HG03280 (cell line): ENCODE measurements at regions not wholly inside any gene's neighbourhood (a gene's known extent, or its start where the extent isn't known, plus 50 kb on each side); places are given as distances from the start of the nearest gene placed in this dataset.

ENCODE experiments used
- ATAC-seq: cut with Tn5 transposase; IDR thresholded peaks from one replicate; pipeline ENCODE4 v1.9.1; 2021; ENCODE audit warnings: mild to moderate bottlenecking, moderate library complexity; ENCODE audit not compliant: unreplicated experiment

DNA sequence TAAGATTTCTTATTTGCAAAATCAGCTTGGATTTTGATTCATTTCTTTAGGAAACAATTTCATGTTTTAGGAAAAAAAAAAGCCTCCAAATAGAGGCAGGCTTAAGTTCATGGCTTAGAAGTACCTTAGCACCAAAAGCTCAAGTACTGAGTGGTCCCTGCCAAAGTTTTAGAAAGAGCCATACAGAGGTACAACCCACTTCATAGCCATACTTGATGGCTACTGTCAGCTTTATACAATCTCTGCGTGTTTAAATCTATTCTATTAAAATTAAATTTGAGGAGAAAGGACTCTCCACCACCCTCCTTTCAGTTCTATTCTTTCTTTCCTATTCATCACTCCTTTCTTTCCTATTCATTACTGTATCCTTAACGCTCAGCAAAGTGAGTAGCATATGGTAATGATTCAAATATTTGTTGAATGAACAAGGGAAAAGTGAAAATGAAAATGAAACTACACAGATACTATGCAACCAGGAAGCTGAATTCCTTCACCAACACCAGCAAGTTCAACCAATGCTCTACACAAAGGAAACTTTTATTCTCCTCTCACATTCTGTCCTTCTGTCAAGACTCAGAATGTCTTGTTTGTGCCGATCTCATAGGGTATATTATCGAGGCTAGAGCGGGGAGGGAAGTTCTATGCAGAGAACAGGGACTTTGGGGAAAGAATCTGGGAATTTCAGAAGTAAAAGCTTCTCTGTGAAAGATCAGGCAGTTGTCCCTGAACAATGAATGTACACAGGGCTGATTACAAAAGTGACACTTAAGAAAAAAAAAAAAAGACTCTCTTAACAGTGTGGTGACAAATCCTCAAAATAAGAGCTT is 138.6 kb upstream of the SPEF2 start:
- ATAC-seq: peak; percentile 62

DNA sequence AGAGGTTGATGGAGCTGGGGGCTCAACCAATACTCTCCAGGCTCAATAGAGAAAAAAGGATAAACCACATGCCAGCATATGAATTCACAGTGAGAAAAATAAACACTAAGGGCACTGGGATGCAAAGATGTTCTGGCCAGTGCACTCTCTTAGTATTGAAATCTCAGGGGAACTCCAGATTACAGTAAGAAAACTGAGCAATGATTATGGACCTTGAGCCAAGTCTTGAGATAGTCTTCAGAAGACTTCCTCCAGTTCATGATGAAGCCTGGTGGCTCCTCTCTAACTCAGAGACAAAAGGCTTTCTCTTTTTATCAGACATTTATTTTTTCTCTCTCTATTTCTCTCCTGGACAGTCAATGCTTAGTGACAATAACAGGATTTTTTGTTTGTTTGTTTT is 139.8 kb upstream of the SPEF2 start:
- no peak for ATAC-seq

DNA sequence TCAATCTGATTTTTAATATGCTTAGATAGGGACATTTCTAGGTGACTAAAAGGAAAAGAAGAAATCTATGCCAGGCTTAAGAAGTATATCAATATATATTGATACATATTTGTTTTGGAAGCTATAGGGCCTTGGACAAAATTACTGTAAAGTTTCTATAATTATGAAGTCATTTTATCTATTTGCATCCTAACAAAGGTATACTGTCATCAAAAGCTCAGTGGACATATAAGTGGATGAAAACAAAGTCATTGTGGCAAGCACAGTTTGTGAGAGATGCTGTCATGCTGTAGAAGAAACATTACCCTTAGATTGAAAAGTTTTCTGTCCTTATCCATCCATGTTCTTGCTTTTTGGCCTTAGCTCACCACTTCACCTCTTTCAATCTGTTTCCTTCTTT is 140.3 kb upstream of the SPEF2 start:
- no peak for ATAC-seq

DNA sequence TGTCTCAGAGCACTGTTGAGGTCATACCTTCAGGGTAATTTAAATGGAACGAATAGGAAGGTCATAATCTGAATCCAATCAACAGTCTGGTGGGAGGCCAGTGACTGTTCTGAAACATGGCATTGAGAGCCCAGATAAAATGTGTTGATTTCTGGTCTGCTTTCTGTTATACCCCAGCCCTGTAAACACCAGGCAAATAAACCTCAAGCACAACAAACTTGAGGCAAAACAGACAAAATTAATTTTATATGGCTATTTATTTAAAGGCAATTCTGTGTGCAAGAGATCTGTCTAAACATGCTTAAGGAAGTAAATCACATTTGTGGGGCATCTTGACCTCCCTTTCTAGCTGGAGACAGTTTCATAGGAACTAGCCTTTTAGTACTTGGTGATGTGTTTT is 140.9 kb upstream of the SPEF2 start:
- no peak for ATAC-seq

DNA sequence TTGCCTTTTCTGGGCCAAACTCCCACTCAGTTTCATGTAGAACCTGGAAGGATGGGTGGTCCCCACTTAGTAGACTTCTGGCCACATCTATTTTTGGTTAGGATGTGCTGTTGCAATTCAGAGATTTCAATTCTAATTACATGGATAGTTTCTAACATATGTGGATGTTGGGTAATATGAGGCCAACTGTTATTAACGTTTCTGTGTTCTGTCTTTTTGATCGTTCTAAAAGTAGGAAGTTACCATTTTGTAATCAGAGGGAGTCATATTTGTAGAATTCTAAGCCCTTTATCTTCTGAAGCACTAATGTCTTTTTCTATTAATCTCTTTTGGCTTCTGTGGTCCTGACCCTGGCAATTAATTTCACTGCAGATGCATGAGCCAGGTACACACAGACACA is 141.6 kb upstream of the SPEF2 start:
- ATAC-seq: no peak

DNA sequence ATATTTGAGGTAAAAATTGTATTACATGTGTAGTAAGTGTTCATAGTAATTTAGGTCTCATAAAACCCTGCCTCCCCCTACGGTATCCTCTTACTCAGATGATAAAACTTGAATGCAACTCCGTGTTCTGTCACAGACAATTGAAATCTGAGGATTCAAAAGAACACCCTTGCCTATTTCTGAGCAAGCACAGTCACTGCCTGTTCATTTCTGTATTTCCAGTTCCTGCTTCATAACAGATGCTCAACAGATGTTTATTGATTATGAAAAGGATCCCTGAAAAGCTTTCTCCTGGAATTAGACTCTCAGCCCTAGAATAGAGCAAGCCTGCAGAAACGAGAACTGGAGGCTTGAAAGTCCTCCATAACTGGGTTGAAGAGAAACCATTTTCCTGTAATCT is 144.1 kb upstream of the SPEF2 start:
- ATAC-seq: no peak

DNA sequence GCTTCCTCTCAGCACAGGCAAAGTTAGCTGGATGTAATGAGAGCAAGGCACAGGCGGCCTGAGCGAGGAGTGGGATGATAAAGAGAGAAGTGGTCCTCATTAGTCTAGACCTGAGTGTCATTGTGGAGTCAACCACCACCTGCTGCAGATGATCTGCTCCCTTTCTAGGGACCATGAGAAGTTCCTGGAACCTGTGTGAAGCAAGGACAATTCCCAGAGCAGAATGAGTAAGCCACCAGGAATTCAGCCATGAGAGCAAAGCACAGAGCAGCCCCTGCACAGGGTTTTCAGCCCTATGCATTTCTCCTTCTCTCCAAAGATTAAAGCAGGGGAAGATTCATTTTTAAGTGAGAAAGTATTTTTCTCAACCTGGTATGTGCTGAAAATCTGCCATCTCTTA is 146.8 kb upstream of the SPEF2 start:
- ATAC-seq: no peak

DNA sequence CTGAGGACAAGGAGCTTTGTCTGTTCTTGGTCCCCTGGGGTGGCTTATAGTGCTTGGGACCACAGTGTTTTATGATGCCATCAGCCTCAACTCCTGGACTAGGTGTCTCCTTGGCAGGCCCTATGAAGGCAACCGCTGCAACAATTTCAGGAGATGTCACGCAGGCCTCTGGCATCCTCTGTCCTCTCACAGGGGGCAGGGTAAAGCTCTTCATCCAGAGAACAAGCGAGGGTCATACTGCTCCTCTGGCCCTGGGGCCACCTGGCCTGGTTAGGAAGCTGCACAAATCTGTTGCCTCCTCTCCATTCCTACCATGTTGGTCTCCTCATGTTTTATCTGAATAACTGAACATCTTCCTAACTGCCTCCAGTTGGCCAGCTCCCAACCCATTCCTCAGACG is 148.9 kb upstream of the SPEF2 start:
- ATAC-seq: no peak

DNA sequence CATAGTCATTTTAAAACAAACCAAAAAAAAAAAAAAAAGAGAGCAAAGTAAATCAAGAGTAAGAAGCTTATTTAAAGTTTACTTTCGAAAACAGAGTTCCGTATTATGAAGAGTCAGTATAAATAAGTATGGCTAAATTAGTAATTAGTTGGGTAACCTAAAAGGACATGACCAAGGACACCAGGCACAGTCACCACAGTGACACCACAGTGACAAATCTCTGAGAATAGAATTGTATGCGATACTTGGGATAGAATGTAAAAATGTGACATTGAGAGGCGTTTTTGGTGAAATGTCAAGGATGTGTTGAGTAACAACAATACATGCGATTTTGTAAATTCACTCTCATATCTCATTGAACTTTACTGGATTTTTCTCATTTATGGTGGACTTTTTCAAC is 150.9 kb upstream of the SPEF2 start:
- ATAC-seq: no peak

DNA sequence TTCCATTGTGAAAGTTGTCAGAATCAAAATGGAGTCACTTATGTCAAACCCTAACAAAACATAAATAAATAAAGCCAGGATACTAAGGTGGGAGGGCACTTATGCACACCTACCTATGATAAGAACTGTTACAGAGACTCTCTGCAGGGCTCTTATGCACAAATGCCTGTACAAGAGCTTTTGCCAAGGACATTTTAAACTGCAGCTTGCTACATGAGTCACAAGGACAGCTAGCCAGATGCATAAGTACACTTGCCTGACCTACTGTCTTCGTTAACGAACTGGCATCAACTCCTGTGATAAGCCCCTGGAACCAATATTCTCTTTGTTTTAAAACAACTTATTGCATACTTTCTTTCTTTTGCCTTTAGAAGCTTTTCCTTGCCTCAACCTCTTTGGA is 152.9 kb upstream of the SPEF2 start:
- no peak for ATAC-seq

DNA sequence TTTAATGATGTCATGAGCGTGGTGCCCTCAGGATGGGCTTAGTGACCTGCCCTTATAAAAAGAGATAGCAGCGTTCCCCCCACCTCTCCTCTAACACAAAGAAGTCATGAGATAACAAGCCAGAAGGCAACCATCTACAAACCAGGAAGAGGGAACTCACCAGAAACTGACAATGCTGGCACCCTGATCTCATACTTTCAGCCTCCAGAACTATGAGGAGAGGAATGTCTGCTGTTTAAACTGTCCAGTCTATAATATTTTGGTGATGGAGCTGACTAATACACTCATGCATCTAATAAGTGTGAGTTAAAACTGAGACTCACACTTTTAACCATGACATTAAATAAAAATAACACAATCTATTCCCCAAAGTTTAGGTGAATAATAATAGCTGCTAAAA is 156.1 kb upstream of the SPEF2 start:
- ATAC-seq: no peak

DNA sequence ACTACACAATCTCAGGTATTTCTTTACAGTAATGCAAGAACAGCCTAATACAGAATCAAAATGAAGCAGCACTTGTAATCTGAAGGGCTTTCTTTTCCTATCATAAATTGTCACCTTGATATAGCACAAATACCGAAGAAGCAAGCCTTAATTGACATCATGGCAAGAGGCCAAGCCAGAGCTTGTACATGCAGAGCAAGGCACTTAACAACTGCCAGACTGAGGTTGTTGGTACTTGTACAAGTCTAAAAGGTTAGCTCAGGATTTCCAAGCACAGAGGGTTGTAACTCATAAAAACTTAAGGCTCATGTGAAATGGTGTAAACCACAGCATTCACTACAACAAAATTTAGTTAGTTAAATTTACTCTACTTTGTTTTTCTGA is 158.8 kb upstream of the SPEF2 start:
- ATAC-seq: no peak

DNA sequence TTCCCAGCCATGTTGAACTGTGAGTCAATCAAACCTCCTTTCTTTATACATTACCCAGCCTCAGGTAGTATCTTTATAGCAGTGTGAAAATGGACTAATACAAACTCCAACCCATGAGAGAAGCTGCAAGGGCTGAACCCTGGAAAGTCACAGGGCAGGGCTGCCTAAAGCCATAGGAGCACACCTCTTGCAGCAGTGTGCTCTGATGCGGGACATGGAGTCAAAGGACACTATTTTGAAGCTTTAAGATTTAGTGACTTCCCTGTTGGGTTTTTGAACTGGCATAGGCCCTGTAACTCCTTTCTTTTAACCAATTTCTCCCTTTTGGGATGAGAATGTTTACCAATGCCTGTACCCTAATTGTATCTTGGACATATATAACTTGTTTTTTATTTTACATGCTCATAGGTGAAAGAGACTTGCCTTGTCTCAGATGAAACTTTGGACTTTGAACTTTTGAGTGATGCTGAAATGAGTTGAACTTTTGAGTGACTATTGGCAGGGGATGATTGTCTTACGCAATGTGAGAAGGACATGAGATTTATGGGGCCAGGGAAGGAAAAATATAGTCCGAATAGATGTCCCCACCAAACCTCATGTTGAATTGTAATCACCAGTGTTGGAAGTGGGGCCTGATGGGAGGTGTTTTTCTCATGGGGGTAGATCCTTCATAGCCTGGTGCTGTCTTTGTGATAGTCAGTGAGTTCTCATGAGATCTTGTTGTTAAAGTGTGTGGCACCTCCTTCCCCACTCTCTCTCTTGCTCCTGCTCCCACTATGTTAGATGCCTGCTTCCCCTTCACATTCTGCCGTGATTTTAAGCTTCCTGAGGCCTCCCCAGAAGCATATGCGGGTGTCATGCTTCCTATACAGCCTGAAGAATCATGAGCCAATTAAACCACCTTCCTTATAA is 159.5 kb upstream of the SPEF2 start:
- no peak for ATAC-seq

DNA sequence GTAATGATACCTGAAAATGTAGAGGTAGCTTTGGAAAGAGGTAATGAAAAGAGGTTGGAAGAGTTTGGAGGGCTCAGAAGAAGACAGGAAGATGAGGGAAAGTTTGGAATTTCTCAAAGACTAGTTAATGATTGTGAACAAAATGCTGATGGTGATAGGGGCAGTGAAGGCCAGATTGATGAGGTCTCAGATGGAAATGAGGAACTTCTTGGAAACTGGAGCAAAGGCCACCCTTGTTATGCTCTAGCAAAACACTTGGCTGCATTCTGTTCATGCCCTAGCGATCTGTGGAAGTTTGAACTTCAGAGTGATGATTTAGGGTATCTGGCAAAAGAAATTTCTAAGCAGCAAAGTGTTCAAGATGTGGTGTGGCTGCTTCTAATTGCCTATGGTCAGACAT is 161.2 kb upstream of the SPEF2 start:
- ATAC-seq: no peak

DNA sequence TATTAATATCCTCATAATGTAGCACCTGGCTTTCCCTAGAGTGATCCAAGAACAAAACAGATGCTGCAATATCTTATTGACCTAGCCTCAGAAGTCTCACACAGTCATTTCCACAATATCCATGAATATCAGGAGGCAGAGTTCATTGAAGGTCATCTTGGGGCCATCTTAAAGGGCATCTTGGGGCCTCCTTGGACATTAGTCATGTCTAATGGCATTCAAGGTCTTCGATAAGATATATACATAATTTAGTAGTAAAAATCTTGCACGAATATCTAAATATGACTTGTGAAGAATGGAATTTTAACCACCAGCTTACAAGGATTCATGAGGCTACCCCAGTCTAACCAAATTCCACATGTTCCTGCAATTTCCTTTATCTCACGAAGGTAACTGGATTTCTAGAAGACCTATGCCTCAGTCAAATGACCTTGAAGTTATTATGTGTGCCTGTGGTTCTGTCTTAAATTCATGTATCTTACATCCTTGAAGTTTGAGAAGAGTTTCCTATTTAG is 163.6 kb upstream of the SPEF2 start:
- no peak for ATAC-seq

DNA sequence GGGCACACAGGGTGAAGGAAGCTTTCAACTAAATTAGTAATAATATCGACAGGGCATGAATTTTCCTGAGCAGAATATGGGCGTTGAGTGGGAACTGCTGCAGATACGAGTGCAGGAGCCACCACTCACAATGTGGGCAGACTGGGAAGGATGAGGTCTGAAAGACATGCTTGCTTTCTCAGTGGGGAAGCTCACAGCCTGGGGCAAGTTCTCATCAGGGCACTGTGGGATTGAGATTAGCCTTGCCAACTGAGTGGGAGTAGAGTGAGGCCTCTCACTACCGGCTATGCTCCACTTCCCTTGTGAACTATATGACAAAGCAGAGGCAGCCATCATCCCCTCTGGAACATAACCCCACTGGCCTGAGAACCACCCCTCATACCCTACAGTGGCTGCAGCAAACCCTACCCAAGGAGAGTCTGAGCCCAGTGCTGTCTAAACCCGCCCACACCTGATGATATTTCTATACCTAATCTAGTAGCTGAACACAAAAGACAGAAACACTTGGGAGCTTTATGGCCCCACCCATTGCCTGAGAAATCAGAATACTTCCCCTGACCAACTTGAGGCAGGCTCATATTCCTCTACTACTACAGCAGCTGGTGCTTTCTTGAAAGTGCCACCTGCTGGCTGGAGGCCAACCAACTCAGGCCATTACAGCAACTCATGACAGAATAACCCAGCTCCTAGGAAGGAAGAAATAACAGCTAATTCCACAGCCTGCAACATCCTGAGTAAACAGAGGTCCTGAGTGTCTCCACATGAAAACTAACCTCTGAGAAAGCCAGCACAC is 173.7 kb upstream of the SPEF2 start:
- no peak for ATAC-seq

DNA sequence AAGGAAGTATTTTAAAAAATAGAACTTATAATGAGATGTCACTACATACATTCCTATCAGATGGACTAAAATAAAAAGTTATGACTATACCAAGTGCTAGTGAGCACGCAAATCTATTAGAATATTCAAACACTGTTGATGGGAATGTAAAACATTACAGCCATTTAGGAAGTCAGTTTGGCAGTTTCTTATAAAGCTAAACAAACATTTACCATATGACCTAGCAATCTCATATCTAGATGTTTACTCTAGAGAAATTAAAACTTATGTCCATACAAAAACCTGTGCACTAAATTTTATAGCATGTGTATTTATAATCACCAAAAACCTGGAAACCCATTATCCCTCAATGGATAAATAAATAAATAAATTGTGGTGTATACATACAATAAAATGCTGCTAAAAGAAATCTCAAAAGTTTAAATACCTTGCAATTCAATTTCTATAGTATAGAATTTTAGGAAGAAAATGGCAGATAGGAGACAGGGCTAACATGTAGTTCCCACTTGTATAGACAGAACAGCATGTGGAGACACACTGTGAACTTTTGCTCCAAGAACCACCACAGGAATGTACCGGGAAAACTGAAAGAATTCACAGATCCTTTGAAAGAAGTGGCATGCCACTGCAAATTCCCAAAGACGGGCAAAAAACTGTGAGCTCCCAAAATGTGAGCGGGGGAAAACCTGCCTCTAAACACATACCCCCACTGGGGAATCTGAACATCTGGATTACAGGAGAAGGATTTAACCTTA is 174.6 kb upstream of the SPEF2 start:
- no peak for ATAC-seq

DNA sequence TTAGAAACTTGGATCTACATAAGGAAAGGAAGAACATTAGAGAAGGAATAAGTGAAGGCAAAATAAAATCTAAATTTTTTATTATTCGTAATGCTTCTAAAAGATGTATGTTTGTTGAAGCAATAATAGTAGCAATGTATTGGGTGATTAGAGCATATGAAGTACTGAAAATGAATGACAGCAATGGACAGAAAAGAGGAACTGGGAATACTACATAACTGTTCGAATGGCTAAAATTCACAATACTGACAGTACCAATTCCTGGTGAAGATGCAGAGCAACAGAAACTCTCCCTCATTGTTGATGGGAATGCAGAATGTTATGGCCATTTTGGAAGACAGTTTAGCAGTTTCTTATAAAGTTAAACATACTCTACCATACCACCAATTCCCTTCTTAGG is 177.3 kb upstream of the SPEF2 start:
- no peak for ATAC-seq

DNA sequence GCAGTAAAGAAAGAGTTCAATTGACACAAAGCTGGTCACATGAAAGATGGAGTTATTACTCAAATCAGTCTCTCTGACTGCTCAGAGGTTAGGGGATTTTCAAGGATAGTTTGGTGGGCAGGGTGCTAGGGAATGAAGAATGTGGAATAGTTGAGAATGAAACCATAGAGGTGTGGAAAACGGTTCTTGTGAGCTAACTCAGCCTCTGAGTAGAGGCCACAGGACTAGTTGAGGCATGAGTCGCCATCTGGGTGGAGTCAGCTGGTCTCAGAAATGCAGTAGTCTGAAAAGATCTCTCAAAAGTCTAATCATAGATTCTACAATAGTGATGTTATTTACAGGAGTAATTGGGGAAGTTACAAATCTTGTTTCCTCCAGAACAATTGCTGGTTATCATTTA is 178.9 kb upstream of the SPEF2 start:
- ATAC-seq: no peak

DNA sequence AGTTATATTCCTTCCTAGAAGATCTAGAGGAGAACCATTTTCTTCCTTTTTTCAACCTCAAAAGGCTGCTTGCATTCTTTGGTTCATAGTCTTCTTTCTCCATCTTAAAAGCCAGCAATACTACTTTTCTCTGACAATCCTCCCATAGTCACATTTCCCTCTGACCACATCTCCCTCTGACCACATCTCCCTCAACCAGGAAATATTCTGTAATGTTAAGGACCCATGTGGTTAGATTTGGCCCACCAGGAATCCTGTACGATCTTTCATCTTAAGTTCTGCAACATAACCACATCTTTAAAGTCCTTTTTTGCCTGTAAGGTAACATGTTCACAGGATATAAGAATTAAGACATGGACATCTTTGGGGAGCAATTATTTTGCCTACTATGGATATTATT is 179.4 kb upstream of the SPEF2 start:
- ATAC-seq: no peak
